RWPE2 (cell line): ENCODE measurements at regions not wholly inside any gene's neighbourhood (a gene's known extent, or its start where the extent isn't known, plus 50 kb on each side); places are given as distances from the start of the nearest gene placed in this dataset.

ENCODE experiments used
- ATAC-seq: fragments of 200-7000 bp; cut with Tn5 transposase; 3 replicates; pipeline ENCODE4 v1.9.1; 2021; ENCODE audit warnings: low read depth
- DNase-seq: peaks from one replicate; pipeline ENCODE4 v3.0.0-alpha.2; 2020; ENCODE audit warnings: low spot score
- H3K27ac ChIP-seq: fragments of 450-650 bp; 2 replicates; pipeline ENCODE4 v1.5.1; 2017; ENCODE audit warnings: mild to moderate bottlenecking; ENCODE audit not compliant: poor library complexity, severe bottlenecking
- H3K27me3 ChIP-seq: fragments of 250-450 bp; sonication (Bioruptor Pico); 2 replicates; pipeline ENCODE4 v1.5.1; 2021; ENCODE audit warnings: mild to moderate bottlenecking, moderate library complexity; ENCODE audit not compliant: insufficient read depth, poor library complexity, severe bottlenecking
- H3K36me3 ChIP-seq: fragments of 250-450 bp; sonication (Bioruptor Pico); 2 replicates; pipeline ENCODE4 v1.5.1; 2020; ENCODE audit warnings: low read depth, mild to moderate bottlenecking, moderate library complexity
- H3K4me1 ChIP-seq: fragments of 250-450 bp; sonication (Bioruptor Pico); 2 replicates; pipeline ENCODE4 v1.5.1; 2021; ENCODE audit warnings: mild to moderate bottlenecking, moderate library complexity; ENCODE audit not compliant: insufficient read depth, poor library complexity, severe bottlenecking
- H3K4me3 ChIP-seq: fragments of 250-450 bp; sonication (Bioruptor Pico); 2 replicates; pipeline ENCODE4 v1.5.1; 2021; ENCODE audit warnings: mild to moderate bottlenecking, moderate library complexity; ENCODE audit not compliant: severe bottlenecking
- H3K9me3 ChIP-seq: fragments of 250-450 bp; sonication (Bioruptor Pico); 2 replicates; pipeline ENCODE4 v1.5.1; 2021; ENCODE audit warnings: mild to moderate bottlenecking, moderate library complexity; ENCODE audit not compliant: severe bottlenecking
- TF ChIP-seq, protein P1 (sequence below): fragments of 450-650 bp; IDR thresholded peaks from one replicate; pipeline ENCODE4 v1.5.1; 2017; ENCODE audit warnings: mild to moderate bottlenecking, moderate library complexity; ENCODE audit not compliant: poor library complexity, severe bottlenecking

DNA sequence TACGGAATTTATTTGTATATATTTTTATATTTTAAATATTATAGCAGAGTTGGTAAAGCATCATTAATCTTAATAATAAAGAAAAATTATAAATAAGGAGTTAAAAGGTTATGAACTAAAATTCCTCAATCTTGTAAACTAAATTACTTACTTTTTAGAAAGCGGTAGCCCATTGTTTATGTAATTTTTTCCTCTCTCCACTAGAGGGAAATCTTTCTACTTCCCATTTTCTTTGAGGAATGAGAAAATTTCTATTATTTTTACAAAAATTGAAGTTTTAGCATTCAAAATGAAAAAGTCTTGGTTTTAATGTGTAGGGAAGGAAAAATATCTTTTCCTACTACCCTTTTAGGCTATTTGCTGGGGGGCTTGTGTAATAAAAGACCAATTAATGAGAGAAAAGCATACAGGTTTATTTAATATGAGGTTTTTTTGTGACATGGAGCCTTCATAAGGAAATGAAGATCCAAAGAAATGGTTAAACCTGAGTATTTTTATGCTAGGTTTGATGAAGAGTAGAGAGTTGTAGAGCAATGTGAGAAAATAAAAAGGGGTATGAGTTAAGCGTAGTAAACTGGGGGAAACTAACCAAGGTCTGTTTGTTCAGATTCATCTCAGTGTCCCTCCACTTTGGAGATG, 68.7 kb upstream of the ADAD1 start:
- ATAC-seq (no peak), DNase-seq (no peak)
- peaks cover 35% of the 10 kb centered on the region for H3K36me3 ChIP-seq

GRCh38 chr4:122313006-122313646, 65.7 kb upstream of the ADAD1 start:
- Histone ChIP-seq H3K36me3 (peaks cover 34% of the 10 kb centered on the region), H3K9me3 (no peaks in the 10 kb centered on the region), H3K4me1 (no peaks in the 10 kb centered on the region), H3K27ac (no peak overlapping the region), H3K4me3 (no peak overlapping the region), H3K27me3 (no peaks in the 10 kb centered on the region)
- no peak for ATAC-seq
- no peak for DNase-seq
- TF ChIP-seq, protein P1, sequence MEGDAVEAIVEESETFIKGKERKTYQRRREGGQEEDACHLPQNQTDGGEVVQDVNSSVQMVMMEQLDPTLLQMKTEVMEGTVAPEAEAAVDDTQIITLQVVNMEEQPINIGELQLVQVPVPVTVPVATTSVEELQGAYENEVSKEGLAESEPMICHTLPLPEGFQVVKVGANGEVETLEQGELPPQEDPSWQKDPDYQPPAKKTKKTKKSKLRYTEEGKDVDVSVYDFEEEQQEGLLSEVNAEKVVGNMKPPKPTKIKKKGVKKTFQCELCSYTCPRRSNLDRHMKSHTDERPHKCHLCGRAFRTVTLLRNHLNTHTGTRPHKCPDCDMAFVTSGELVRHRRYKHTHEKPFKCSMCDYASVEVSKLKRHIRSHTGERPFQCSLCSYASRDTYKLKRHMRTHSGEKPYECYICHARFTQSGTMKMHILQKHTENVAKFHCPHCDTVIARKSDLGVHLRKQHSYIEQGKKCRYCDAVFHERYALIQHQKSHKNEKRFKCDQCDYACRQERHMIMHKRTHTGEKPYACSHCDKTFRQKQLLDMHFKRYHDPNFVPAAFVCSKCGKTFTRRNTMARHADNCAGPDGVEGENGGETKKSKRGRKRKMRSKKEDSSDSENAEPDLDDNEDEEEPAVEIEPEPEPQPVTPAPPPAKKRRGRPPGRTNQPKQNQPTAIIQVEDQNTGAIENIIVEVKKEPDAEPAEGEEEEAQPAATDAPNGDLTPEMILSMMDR: no peak

More for the DNA sequence above, 68.7 kb upstream of the ADAD1 start:
- H3K27me3 ChIP-seq: no peaks in the 10 kb centered on the region
- TF ChIP-seq, protein P1: peak; percentile 81
- H3K4me1 ChIP-seq: no peaks in the 10 kb centered on the region
- no peak overlapping the region for H3K4me3 ChIP-seq
- no peaks in the 10 kb centered on the region for H3K9me3 ChIP-seq
- H3K27ac ChIP-seq: no peak overlapping the region

GRCh38 chr4:122326908-122327307, 51.9 kb upstream of the ADAD1 start:
- ATAC-seq: no peak
- Histone ChIP-seq H3K9me3 (no peaks in the 10 kb centered on the region), H3K4me3 (no peak overlapping the region), H3K4me1 (peaks cover 2% of the 10 kb centered on the region), H3K27me3 (no peaks in the 10 kb centered on the region), H3K36me3 (peaks cover 48% of the 10 kb centered on the region), H3K27ac (no peak overlapping the region)
- no peak for DNase-seq
- TF ChIP-seq, protein P1: no peak

DNA sequence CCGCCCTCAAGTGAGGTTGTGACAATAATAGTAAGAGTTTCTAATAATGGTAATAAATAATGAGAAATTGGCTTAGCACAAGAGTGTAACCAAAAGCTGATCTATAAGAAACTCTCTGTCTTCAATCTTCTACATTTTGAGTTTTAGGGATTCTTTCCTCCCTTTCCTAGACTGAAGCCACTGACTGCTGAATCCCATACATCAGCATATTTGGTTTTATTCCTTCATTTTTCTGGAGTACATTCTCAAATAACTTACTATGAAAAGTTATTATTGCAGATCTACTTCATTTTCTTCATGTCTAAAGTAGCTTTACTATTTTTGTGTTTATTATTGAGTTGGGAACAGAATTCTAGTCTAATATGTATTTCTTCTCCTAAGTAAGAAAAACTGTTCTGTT, 49.9 kb upstream of the ADAD1 start:
- H3K9me3 ChIP-seq: no peaks in the 10 kb centered on the region
- peaks cover 2% of the 10 kb centered on the region for H3K4me1 ChIP-seq
- H3K27me3 ChIP-seq: no peaks in the 10 kb centered on the region
- H3K36me3 ChIP-seq: peaks cover 56% of the 10 kb centered on the region
- H3K4me3 ChIP-seq: no peak overlapping the region
- H3K27ac ChIP-seq: no peak overlapping the region
- ATAC-seq (no peak), DNase-seq (no peak)
- TF ChIP-seq, protein P1: no peak
